OCI-LY1 (cell line): ENCODE measurements at regions not wholly inside any gene's neighbourhood (a gene's known extent, or its start where the extent isn't known, plus 50 kb on each side); places are given as distances from the start of the nearest gene placed in this dataset.

ENCODE experiments used
- EZH2 ChIP-seq: fragments of 200-600 bp; sonication (generic), shearing (Covaris generic); IDR thresholded peaks from 2 replicates; pipeline ENCODE4 v1.8.0; 2017; ENCODE audit warnings: borderline replicate concordance, mixed run types, mild to moderate bottlenecking, antibody characterized with exemption, low read length, moderate library complexity, mixed read lengths
- TF ChIP-seq, protein P1 (sequence below): fragments of 200-600 bp; sonication (generic), shearing (Covaris generic); IDR thresholded peaks from 2 replicates; pipeline ENCODE4 v1.5.1; 2017; ENCODE audit warnings: mild to moderate bottlenecking, antibody characterized with exemption, low read length, moderate library complexity, mixed read lengths

DNA sequence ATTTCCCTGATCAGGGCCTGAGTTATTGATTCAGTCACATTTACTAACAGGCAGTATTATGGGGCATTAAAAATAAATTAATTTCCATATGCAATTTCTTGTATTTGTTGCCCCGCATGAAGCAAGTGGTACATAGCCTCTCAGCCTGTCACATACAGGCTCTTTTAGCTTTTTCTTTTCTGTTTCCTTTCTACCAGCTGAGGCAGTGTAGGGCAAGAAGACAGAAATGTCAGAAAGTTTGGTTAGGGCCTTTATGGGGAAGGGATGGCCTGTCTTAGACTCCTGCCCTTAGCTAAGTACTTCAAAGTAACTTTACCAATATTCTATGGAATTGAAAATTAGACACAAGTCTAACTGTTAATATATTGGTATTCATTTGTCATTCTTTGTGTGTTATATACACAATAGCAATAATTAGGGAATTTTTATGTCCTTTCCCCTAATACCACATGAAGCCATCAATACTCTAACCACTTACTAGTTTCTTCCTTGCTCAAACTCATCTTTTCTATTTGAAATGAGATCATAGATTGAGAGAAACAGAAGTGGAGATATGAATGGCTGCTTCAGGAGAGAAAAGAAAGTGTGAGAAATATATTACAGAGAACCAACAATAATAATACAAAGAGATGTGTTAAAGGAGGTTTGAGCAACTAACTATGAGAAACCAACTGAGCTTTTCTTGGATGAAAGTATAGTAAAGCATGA is 669.6 kb downstream of the PCDH17 start:
- TF ChIP-seq, protein P1, sequence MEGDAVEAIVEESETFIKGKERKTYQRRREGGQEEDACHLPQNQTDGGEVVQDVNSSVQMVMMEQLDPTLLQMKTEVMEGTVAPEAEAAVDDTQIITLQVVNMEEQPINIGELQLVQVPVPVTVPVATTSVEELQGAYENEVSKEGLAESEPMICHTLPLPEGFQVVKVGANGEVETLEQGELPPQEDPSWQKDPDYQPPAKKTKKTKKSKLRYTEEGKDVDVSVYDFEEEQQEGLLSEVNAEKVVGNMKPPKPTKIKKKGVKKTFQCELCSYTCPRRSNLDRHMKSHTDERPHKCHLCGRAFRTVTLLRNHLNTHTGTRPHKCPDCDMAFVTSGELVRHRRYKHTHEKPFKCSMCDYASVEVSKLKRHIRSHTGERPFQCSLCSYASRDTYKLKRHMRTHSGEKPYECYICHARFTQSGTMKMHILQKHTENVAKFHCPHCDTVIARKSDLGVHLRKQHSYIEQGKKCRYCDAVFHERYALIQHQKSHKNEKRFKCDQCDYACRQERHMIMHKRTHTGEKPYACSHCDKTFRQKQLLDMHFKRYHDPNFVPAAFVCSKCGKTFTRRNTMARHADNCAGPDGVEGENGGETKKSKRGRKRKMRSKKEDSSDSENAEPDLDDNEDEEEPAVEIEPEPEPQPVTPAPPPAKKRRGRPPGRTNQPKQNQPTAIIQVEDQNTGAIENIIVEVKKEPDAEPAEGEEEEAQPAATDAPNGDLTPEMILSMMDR, result no peak
- TF ChIP-seq EZH2, result no peak
